ENCODE measurements at regions not wholly inside any gene's neighbourhood (a gene's known extent, or its start where the extent isn't known, plus 50 kb on each side); places are given as distances from the start of the nearest gene placed in this dataset.

DNA sequence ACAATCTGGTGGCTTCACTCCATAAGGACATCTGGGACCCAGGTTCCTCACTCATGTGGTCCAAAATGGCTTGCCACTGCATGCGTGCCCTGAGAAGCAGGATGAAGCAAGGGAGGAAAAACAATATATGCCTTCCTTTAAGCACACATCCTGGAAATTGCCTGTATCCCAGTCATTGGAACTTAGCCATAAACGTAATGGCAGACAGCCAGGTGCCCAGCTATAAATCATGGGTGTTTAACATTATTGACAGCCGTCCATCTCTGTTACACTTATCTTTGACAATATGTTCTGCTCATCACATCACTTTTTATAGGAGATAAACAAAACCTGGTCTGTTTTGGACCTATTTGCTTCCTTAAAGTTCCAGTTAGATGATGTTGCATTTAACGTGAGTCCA, 181.0 kb downstream of the AASDH start:
- no peaks in the 10 kb centered on the region for H3K79me2 ChIP-seq (ENCODE audit: insufficient read depth, low read length)
- no peaks in the 10 kb centered on the region for H3K27me3 ChIP-seq (ENCODE audit: insufficient read depth, low read length)
- DNase-seq (ENCODE audit: insufficient read length, low spot score, missing footprints), result no peak
- H2AFZ ChIP-seq (ENCODE audit: low read length), result no peak overlapping the region
- no peaks in the 10 kb centered on the region for H3K9me3 ChIP-seq (ENCODE audit: low read depth, low read length)
- H3K4me1 ChIP-seq (ENCODE audit: insufficient read depth, low read length), result no peaks in the 10 kb centered on the region
- H3K4me2 ChIP-seq (ENCODE audit: insufficient read depth, low read length), result no peak overlapping the region
- TF ChIP-seq, protein P1, sequence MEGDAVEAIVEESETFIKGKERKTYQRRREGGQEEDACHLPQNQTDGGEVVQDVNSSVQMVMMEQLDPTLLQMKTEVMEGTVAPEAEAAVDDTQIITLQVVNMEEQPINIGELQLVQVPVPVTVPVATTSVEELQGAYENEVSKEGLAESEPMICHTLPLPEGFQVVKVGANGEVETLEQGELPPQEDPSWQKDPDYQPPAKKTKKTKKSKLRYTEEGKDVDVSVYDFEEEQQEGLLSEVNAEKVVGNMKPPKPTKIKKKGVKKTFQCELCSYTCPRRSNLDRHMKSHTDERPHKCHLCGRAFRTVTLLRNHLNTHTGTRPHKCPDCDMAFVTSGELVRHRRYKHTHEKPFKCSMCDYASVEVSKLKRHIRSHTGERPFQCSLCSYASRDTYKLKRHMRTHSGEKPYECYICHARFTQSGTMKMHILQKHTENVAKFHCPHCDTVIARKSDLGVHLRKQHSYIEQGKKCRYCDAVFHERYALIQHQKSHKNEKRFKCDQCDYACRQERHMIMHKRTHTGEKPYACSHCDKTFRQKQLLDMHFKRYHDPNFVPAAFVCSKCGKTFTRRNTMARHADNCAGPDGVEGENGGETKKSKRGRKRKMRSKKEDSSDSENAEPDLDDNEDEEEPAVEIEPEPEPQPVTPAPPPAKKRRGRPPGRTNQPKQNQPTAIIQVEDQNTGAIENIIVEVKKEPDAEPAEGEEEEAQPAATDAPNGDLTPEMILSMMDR (IDR thresholded peaks at IDR 0.05; ENCODE audit: extremely low read depth, low read depth, low read length), result no peak
- no peaks in the 10 kb centered on the region for H3K36me3 ChIP-seq (ENCODE audit: insufficient read depth, low read length)
- no peak overlapping the region for H3K27ac ChIP-seq (ENCODE audit: low read depth, low read length)
- H3K4me3 ChIP-seq (ENCODE audit: insufficient read depth, low read length), result no peak overlapping the region
- H4K20me1 ChIP-seq (ENCODE audit: insufficient read depth, low read length), result no peaks in the 10 kb centered on the region

GRCh38 chr4:56200275-56200674, 187.0 kb downstream of the AASDH start:
- no peak for DNase-seq (ENCODE audit: insufficient read length, low spot score, missing footprints)
- TF ChIP-seq, protein P1 (IDR thresholded peaks at IDR 0.05; ENCODE audit: extremely low read depth, low read depth, low read length), result no peak
- Histone ChIP-seq H3K36me3 (ENCODE audit: insufficient read depth, low read length) (no peaks in the 10 kb centered on the region), H3K9me3 (ENCODE audit: low read depth, low read length) (no peaks in the 10 kb centered on the region), H3K27ac (ENCODE audit: low read depth, low read length) (no peak overlapping the region), H3K4me2 (ENCODE audit: insufficient read depth, low read length) (no peak overlapping the region), H2AFZ (ENCODE audit: low read length) (no peak overlapping the region), H3K27me3 (ENCODE audit: insufficient read depth, low read length) (no peaks in the 10 kb centered on the region), H3K4me3 (ENCODE audit: insufficient read depth, low read length) (no peak overlapping the region), H3K79me2 (ENCODE audit: insufficient read depth, low read length) (no peaks in the 10 kb centered on the region), H3K4me1 (ENCODE audit: insufficient read depth, low read length) (no peaks in the 10 kb centered on the region), H4K20me1 (ENCODE audit: insufficient read depth, low read length) (no peaks in the 10 kb centered on the region)

DNA sequence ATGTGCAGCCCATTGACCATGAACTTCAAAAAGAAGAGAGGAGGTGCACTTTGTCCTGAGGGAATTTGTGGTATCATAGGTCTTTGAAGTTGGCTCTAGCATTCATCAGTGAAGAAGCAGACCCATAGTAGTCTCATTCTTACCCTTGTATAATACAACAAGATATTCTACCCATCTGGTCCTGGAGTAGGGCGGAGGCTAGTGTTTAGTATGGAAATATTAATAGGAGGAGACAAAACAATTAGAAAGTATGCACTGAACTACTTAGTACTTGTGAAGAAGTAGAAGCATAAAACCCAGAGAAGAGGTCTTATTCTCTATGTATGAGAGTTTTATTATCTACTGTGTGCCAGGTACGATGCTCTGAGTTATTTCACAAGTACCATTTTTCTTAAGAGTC, 189.0 kb downstream of the AASDH start:
- Histone ChIP-seq H3K4me1 (ENCODE audit: insufficient read depth, low read length) (no peaks in the 10 kb centered on the region), H3K36me3 (ENCODE audit: insufficient read depth, low read length) (no peaks in the 10 kb centered on the region), H3K27ac (ENCODE audit: low read depth, low read length) (no peak overlapping the region), H3K4me3 (ENCODE audit: insufficient read depth, low read length) (no peak overlapping the region), H4K20me1 (ENCODE audit: insufficient read depth, low read length) (no peaks in the 10 kb centered on the region), H3K79me2 (ENCODE audit: insufficient read depth, low read length) (no peaks in the 10 kb centered on the region), H3K9me3 (ENCODE audit: low read depth, low read length) (no peaks in the 10 kb centered on the region), H3K4me2 (ENCODE audit: insufficient read depth, low read length) (no peak overlapping the region), H3K27me3 (ENCODE audit: insufficient read depth, low read length) (no peaks in the 10 kb centered on the region), H2AFZ (ENCODE audit: low read length) (no peak overlapping the region)
- no peak for DNase-seq (ENCODE audit: insufficient read length, low spot score, missing footprints)
- TF ChIP-seq, protein P1 (IDR thresholded peaks at IDR 0.05; ENCODE audit: extremely low read depth, low read depth, low read length), result no peak

DNA sequence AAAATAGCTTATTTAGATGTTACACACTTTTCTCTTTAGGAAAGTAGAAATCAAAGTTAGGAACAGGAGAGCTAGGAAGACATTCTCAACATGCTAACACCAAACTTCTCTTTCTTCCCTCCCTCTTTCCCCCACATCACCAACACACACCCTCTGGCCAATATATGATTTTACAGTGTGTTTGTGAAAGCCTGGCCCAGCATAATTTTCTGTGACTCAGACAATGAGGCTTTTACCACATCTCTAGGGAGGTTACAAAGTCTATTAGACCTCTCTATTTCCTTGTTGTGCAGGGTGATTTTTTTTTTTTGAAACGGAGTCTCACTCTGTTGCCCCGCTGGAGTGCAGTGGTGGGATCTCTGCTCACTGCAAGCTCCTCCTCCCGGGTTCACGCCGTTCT, 189.9 kb downstream of the AASDH start:
- no peaks in the 10 kb centered on the region for H3K4me1 ChIP-seq (ENCODE audit: insufficient read depth, low read length)
- no peak overlapping the region for H3K27ac ChIP-seq (ENCODE audit: low read depth, low read length)
- H3K4me3 ChIP-seq (ENCODE audit: insufficient read depth, low read length), result no peak overlapping the region
- no peaks in the 10 kb centered on the region for H3K9me3 ChIP-seq (ENCODE audit: low read depth, low read length)
- no peaks in the 10 kb centered on the region for H3K36me3 ChIP-seq (ENCODE audit: insufficient read depth, low read length)
- DNase-seq (ENCODE audit: insufficient read length, low spot score, missing footprints), result peak; percentile 65
- no peaks in the 10 kb centered on the region for H3K27me3 ChIP-seq (ENCODE audit: insufficient read depth, low read length)
- H3K79me2 ChIP-seq (ENCODE audit: insufficient read depth, low read length), result no peaks in the 10 kb centered on the region
- no peaks in the 10 kb centered on the region for H4K20me1 ChIP-seq (ENCODE audit: insufficient read depth, low read length)
- TF ChIP-seq, protein P1 (IDR thresholded peaks at IDR 0.05; ENCODE audit: extremely low read depth, low read depth, low read length), result no peak
- H2AFZ ChIP-seq (ENCODE audit: low read length), result no peak overlapping the region
- no peak overlapping the region for H3K4me2 ChIP-seq (ENCODE audit: insufficient read depth, low read length)
